HCT116 (cell line): ENCODE measurements at regions not wholly inside any gene's neighbourhood (a gene's known extent, or its start where the extent isn't known, plus 50 kb on each side); places are given as distances from the start of the nearest gene placed in this dataset.

ENCODE experiments used
- ATAC-seq: fragments of 200-7000 bp; cut with Tn5 transposase; 2 replicates; pipeline ENCODE4 v1.9.1; 2020; ENCODE audit warnings: mild to moderate bottlenecking, moderate library complexity
- BruUV-seq: library from RNA; stranded (reverse); fragments of 400-500 nt; replicated peaks from 2 replicates; lab custom pipeline; 2021; lab: Mats Ljungman, UMichigan
- CTCF ChIA-PET: fragments of 300-600 bp; sonication (Branson Sonifier 250); formaldehyde crosslinking; loops from one replicate; lab custom pipeline; 2021; ENCODE audit warnings: antibody characterized with exemption; lab: Charles Lee
- POLR2A ChIA-PET: fragments of 300-600, 350-600 bp; sonication (Branson Sonifier 250); formaldehyde crosslinking; loops from one replicate; lab custom pipeline; 2021; ENCODE audit warnings: antibody characterized with exemption; lab: Charles Lee
- RAD21 ChIA-PET, 2 experiments: fragments of 300-600 bp; sonication (Branson Sonifier 250); formaldehyde crosslinking; loops; one replicate each; lab custom pipeline; 2023; ENCODE audit warnings: low total read pairs in 2 of 2; ENCODE audit not compliant: uncharacterized antibody in 2 of 2, unreplicated experiment in 2 of 2, low non-redundant PET in 1 of 2; lab: Charles Lee
- DNase-seq: peaks from one replicate; pipeline ENCODE4 v3.0.0-alpha.2; 2010; ENCODE audit warnings: low read depth, low spot score
- H2AFZ ChIP-seq: fragments of 200-600 bp; shearing (Covaris generic), sonication (generic); 2 replicates; pipeline ENCODE4 v1.6.1; 2017; ENCODE audit warnings: low read depth, mixed run types, mixed read lengths, antibody characterized with exemption, low read length; ENCODE audit not compliant: poor library complexity, severe bottlenecking
- H3K27ac ChIP-seq: 2 replicates; pipeline ENCODE4 v1.5.1; 2012; ENCODE audit warnings: low read depth, low read length
- H3K27me3 ChIP-seq: fragments of 200-600 bp; sonication (generic); 2 replicates; pipeline ENCODE4 v1.6.1; 2016; ENCODE audit warnings: mixed run types, low read length, mixed read lengths; ENCODE audit not compliant: insufficient read depth
- H3K36me3 ChIP-seq, 2 experiments: fragments of 200-500 bp in 1 of 2; fragments of 200-600 bp in 1 of 2; sonication (Bioruptor generic) in 1 of 2; sonication (generic) in 1 of 2; 2 replicates each; pipeline versions ENCODE4 v1.5.1 to v1.6.1; 2014 to 2016; ENCODE audit warnings: low read length in 2 of 2, inconsistent platforms in 1 of 2, mixed read lengths in 1 of 2, mixed run types in 1 of 2; ENCODE audit not compliant: insufficient read depth in 2 of 2, control insufficient read depth in 1 of 2
- H3K4me1 ChIP-seq, 2 experiments: fragments of 200-600 bp in 1 of 2; sonication (generic) in 1 of 2; 2 replicates each; pipeline versions ENCODE4 v1.5.1 to v1.6.1; 2012 to 2017; ENCODE audit warnings: low read length in 2 of 2, inconsistent platforms in 1 of 2, mild to moderate bottlenecking in 1 of 2, mixed read lengths in 1 of 2, mixed run types in 1 of 2, moderate library complexity in 1 of 2; ENCODE audit not compliant: insufficient read depth in 2 of 2, control insufficient read depth in 1 of 2
- H3K4me2 ChIP-seq: fragments of 200-600 bp; sonication (generic); 2 replicates; pipeline ENCODE4 v1.6.1; 2017; ENCODE audit warnings: mixed run types, low read length, mixed read lengths
- H3K4me3 ChIP-seq, 2 experiments: fragments of 200-600 bp in 1 of 2; sonication (generic) in 1 of 2; replicated peaks in 1 of 2; 2 replicates each; pipeline ENCODE4 v1.5.1; 2011 to 2016; ENCODE audit warnings: low read length in 2 of 2, control low read depth in 1 of 2, low read depth in 1 of 2, mild to moderate bottlenecking in 1 of 2, mixed read lengths in 1 of 2, mixed run types in 1 of 2
- H3K79me2 ChIP-seq: fragments of 200-600 bp; sonication (generic); 2 replicates; pipeline ENCODE4 v1.6.1; 2017; ENCODE audit warnings: mild to moderate bottlenecking, mixed run types, low read length, moderate library complexity, mixed read lengths; ENCODE audit not compliant: insufficient read depth
- H3K9ac ChIP-seq: fragments of 200-600 bp; sonication (generic); 2 replicates; pipeline ENCODE4 v1.6.1; 2016; ENCODE audit warnings: low read length, mixed read lengths
- H3K9me2 ChIP-seq: fragments of 200-600 bp; sonication (generic), shearing (Covaris generic); 2 replicates; pipeline ENCODE4 v1.6.1; 2017; ENCODE audit warnings: mixed run types, mild to moderate bottlenecking, moderate library complexity; ENCODE audit not compliant: insufficient read depth
- H3K9me3 ChIP-seq, 2 experiments: fragments of 200-500 bp in 1 of 2; fragments of 200-600 bp in 1 of 2; sonication (Bioruptor generic) in 1 of 2; sonication (generic) in 1 of 2; 2 replicates each; pipeline ENCODE4 v1.6.1; 2014 to 2017; ENCODE audit warnings: low read length in 2 of 2, mixed read lengths in 2 of 2, inconsistent platforms in 1 of 2, low read depth in 1 of 2, mild to moderate bottlenecking in 1 of 2, mixed run types in 1 of 2, moderate library complexity in 1 of 2; ENCODE audit not compliant: control insufficient read depth in 1 of 2, insufficient read depth in 1 of 2
- H4K20me1 ChIP-seq: fragments of 200-600 bp; sonication (generic), shearing (Covaris generic); 2 replicates; pipeline ENCODE4 v1.6.1; 2017; ENCODE audit warnings: mixed run types, mild to moderate bottlenecking, moderate library complexity; ENCODE audit not compliant: insufficient read depth
- CBX3 ChIP-seq: IDR thresholded peaks from 2 replicates; pipeline ENCODE4 v1.6.1; 2012; ENCODE audit warnings: low read depth
- EGR1 ChIP-seq: IDR thresholded peaks from 2 replicates; pipeline ENCODE4 v1.6.1; 2012; ENCODE audit warnings: low read depth
- EZH2 ChIP-seq: fragments of 200-600 bp; sonication (generic); IDR thresholded peaks from 2 replicates; pipeline ENCODE4 v1.6.1; 2017; ENCODE audit warnings: antibody characterized with exemption, mixed run types
- JUND ChIP-seq: IDR thresholded peaks from 2 replicates; pipeline ENCODE4 v1.6.1; 2012
- POLR2AphosphoS5 ChIP-seq: IDR thresholded peaks from 2 replicates; pipeline ENCODE4 v1.6.1; 2011; ENCODE audit warnings: mild to moderate bottlenecking, low read depth, low read length, moderate library complexity
- RAD21 ChIP-seq: IDR thresholded peaks from 2 replicates; pipeline ENCODE4 v1.6.1; 2012; ENCODE audit warnings: low read depth, mild to moderate bottlenecking
- SP1 ChIP-seq: IDR thresholded peaks from 2 replicates; pipeline ENCODE4 v1.6.1; 2012; ENCODE audit warnings: low read depth
- TCF7L2 ChIP-seq: IDR thresholded peaks from 2 replicates; pipeline ENCODE4 v1.7.0; 2011; ENCODE audit warnings: borderline replicate concordance, inconsistent platforms; ENCODE audit not compliant: insufficient read depth, insufficient read length; ENCODE audit errors: extremely low read depth
- YY1 ChIP-seq: IDR thresholded peaks from 2 replicates; pipeline ENCODE4 v1.6.1; 2011; ENCODE audit warnings: low read length, low read depth, moderate library complexity, mild to moderate bottlenecking; ENCODE audit not compliant: insufficient replicate concordance; ENCODE audit errors: extremely low read depth
- ZFX ChIP-seq: fragments of 450-650 bp; IDR thresholded peaks from 2 replicates; pipeline ENCODE4 v1.6.1; 2017
- intact Hi-C: fragments of 100-400 bp; cut with micrococcal nuclease; formaldehyde crosslinking; loops from 2 replicates; pipeline ENCODE4 v1.10.0; 2022
- TF ChIP-seq, protein P1 (sequence below): IDR thresholded peaks from 2 replicates; pipeline ENCODE4 v1.6.1; 2012
- TF ChIP-seq, protein P2 (sequence below): IDR thresholded peaks from 2 replicates; pipeline ENCODE4 v1.6.1; 2012

- no peaks in the 10 kb centered on the region for H3K79me2 ChIP-seq
- BruUV-seq: no TSS peak
- intact Hi-C loops: no loop called here
- H3K9me2 ChIP-seq: no peaks in the 10 kb centered on the region
- no peak overlapping the region for H3K27ac ChIP-seq
- H3K9ac ChIP-seq: no peak overlapping the region
- H2AFZ ChIP-seq: no peak overlapping the region
- ChIA-PET POLR2A (no interaction called here), RAD21 (no interaction called here), CTCF (no interaction called here)
- DNase-seq: no peak
- no peaks in the 10 kb centered on the region for H3K27me3 ChIP-seq
- ATAC-seq: no peak
- no peak overlapping the region for H3K4me3 ChIP-seq
- H3K9me3 ChIP-seq: no peaks in the 10 kb centered on the region
- H4K20me1 ChIP-seq: no peaks in the 10 kb centered on the region
- H3K36me3 ChIP-seq: no peaks in the 10 kb centered on the region
- no peaks in the 10 kb centered on the region for H3K4me1 ChIP-seq
- H3K4me2 ChIP-seq: no peak overlapping the region
- TF ChIP-seq YY1 (no peak), EZH2 (no peak), RAD21 (no peak), EGR1 (no peak), CBX3 (no peak), ZFX (no peak), JUND (no peak), SP1 (no peak), POLR2AphosphoS5 (no peak)
- TF ChIP-seq, protein P1, sequence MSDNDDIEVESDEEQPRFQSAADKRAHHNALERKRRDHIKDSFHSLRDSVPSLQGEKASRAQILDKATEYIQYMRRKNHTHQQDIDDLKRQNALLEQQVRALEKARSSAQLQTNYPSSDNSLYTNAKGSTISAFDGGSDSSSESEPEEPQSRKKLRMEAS: no peak
- TF ChIP-seq, protein P2, sequence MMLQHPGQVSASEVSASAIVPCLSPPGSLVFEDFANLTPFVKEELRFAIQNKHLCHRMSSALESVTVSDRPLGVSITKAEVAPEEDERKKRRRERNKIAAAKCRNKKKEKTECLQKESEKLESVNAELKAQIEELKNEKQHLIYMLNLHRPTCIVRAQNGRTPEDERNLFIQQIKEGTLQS: no peak
Observed at GRCh38 chr18:29491907-29492306, 1315.0 kb upstream of the CDH2 start.

DNA sequence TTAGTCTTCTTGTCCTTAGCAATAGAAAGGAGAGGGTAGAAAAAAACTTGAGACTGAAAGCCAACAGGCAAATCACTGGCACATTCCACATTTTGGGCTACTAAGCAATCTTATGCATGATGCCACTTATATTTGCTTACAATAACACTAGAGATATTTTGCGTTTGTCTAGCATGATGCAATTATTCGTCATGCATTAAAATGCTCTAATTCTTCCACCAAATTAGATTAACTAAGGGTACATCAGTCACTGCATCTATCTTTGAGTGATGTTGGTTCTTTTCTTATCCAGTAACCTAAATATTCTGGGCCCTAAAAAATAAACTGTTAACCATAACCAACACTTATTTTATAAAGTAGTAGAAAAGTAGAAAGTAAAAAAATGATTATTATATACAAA lies 1311.7 kb upstream of the CDH2 start:
- no peak for DNase-seq
- H3K9ac ChIP-seq: no peak overlapping the region
- ATAC-seq: no peak
- ChIA-PET RAD21 (no interaction called here), POLR2A (no interaction called here), CTCF (no interaction called here)
- no peaks in the 10 kb centered on the region for H3K27me3 ChIP-seq
- TF ChIP-seq TCF7L2: no peak
- no peak for TF ChIP-seq RAD21
- TF ChIP-seq POLR2AphosphoS5: no peak
- H3K36me3 ChIP-seq: no peaks in the 10 kb centered on the region
- no peaks in the 10 kb centered on the region for H4K20me1 ChIP-seq
- H3K79me2 ChIP-seq: no peaks in the 10 kb centered on the region
- H3K4me3 ChIP-seq: no peak overlapping the region
- H3K9me2 ChIP-seq: no peaks in the 10 kb centered on the region
- BruUV-seq: no TSS peak
- H3K4me1 ChIP-seq: no peaks in the 10 kb centered on the region
- H3K27ac ChIP-seq: no peak overlapping the region
- no peaks in the 10 kb centered on the region for H3K9me3 ChIP-seq
- H3K4me2 ChIP-seq: no peak overlapping the region
- intact Hi-C loops: no loop called here
- no peak overlapping the region for H2AFZ ChIP-seq
